ENCODE measurements at regions not wholly inside any gene's neighbourhood (a gene's known extent, or its start where the extent isn't known, plus 50 kb on each side); places are given as distances from the start of the nearest gene placed in this dataset.

- no TSS peak for BruUV-seq (replicated peaks)
- ChIA-PET CTCF (interaction anchor here (0.6 kb wide), 1 partner anchor 50 kb away, joined by 3 read pairs; no protein-coding TSS in a partner anchor), RAD21 (ENCODE audit: unreplicated experiment) (interaction anchor here (1.2 kb wide), 1 partner anchor 237 kb away, joined by 3 read pairs; no protein-coding TSS in a partner anchor)
These were observed 239.3 kb upstream of the SEMA6A start for GRCh38 chr5:116813906-116814305.

More at GRCh38 chr5:116813906-116814305, 239.3 kb upstream of the SEMA6A start:
- DNase-seq (ENCODE audit: low read depth, low spot score) (no peak), FAIRE-seq (no peak), ATAC-seq (no peak)
- no peaks in the 10 kb centered on the region for H3K27me3 ChIP-seq (replicated peaks in 1 of 2; ENCODE audit: control insufficient read depth in 2 of 2, insufficient read depth in 2 of 2, low read length in 1 of 2)
- H2AFZ ChIP-seq (ENCODE audit: control insufficient read depth, low read depth, low read length) = no peak overlapping the region
- no peaks in the 10 kb centered on the region for H3K9me3 ChIP-seq (replicated peaks; ENCODE audit: control insufficient read depth, insufficient read depth, low read length)
- no peaks in the 10 kb centered on the region for H3K79me2 ChIP-seq (ENCODE audit: control insufficient read depth, insufficient read depth, low read length)
- H3K27ac ChIP-seq (ENCODE audit: control insufficient read depth, insufficient read depth) = no peak overlapping the region
- WGBS (ENCODE audit: insufficient coverage, insufficient replicate concordance, low lambda C conversion rate, missing lambda C conversion rate) = 27% methylated on average over 2 of the region's 2 CpGs
- no peak for TF ChIP-seq HDAC6 (IDR thresholded peaks at IDR 0.05; ENCODE audit: unreplicated experiment)
- TF ChIP-seq RAD21 (IDR thresholded peaks at IDR 0.05; ENCODE audit: insufficient read depth, low read depth, low read length) = no peak
- TF ChIP-seq ZBTB40 (IDR thresholded peaks at IDR 0.05; ENCODE audit: borderline replicate concordance) = no peak
- TF ChIP-seq SUPT20H (IDR thresholded peaks at IDR 0.05; ENCODE audit: borderline replicate concordance, control insufficient read depth, low read depth, low read length) = no peak
- no peak for TF ChIP-seq KDM1A (IDR thresholded peaks at IDR 0.05; ENCODE audit: borderline replicate concordance)
- TF ChIP-seq RUNX3 (IDR thresholded peaks at IDR 0.05; ENCODE audit: low read length) = no peak
- TF ChIP-seq IRF4 (IDR thresholded peaks at IDR 0.05; ENCODE audit: low read depth, low read length) = no peak
- no peak for TF ChIP-seq NR2C2 (IDR thresholded peaks at IDR 0.05; ENCODE audit: borderline replicate concordance, control insufficient read depth, insufficient read length, low read depth)
- no peak for TF ChIP-seq HSF1 (IDR thresholded peaks at IDR 0.05; ENCODE audit: low read depth, low read length)
- intact Hi-C loops (cut with micrococcal nuclease; ENCODE audit: unreplicated experiment) (no loop called here), in situ Hi-C loops (cut with MboI) (no loop called here)
- no peak overlapping the region for H3K4me3 ChIP-seq
- no peaks in the 10 kb centered on the region for H3K4me1 ChIP-seq (ENCODE audit: control insufficient read depth, insufficient read depth, low read length)
- H3K4me2 ChIP-seq (ENCODE audit: control insufficient read depth, insufficient read depth) = no peak overlapping the region
- H3K9ac ChIP-seq (ENCODE audit: control insufficient read depth, insufficient read depth, low read length) = no peak overlapping the region
- ChIA-PET SMC1A (ENCODE audit: uncharacterized antibody, unreplicated experiment) (interaction anchor here (0.6 kb wide), 1 partner anchor 137 kb away, joined by 3 read pairs; no protein-coding TSS in a partner anchor), POLR2A (interaction anchor here (0.6 kb wide), 1 partner anchor 530 kb away, joined by 4 read pairs; no protein-coding TSS in a partner anchor)
- H4K20me1 ChIP-seq (ENCODE audit: control insufficient read depth, insufficient read depth) = no peaks in the 10 kb centered on the region
- no peaks in the 10 kb centered on the region for H3K36me3 ChIP-seq (ENCODE audit: control insufficient read depth in 2 of 2, insufficient read depth in 2 of 2, low read length in 1 of 2)

All from GM12878 (cell line).